DMS 273 (cell line): ENCODE measurements at regions not wholly inside any gene's neighbourhood (a gene's known extent, or its start where the extent isn't known, plus 50 kb on each side); places are given as distances from the start of the nearest gene placed in this dataset.

Experiments
- DNase-seq: peaks from one replicate; lab custom pipeline; 2025; ENCODE audit not compliant: unreplicated experiment; lab: John Stamatoyannopoulos, UW

DNA sequence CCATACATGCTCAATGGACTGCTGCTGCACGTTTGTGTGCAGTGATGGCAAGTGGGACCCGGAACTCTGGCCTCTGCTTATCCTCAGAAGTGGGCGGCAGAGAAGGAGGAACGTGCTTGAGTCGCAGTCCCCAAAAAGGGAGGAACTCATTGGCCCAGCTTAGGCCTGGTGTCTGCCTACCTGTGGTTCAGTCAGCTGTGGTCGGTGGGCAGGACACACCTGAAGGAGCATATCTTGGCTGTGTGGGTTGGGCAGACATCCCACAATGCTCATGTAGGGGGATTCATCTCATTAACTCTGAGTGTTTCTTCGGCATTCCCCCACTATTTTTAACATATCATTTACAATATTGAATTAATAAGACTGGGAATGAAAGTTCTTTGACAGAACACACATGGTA lies 122.9 kb upstream of the IL12B start:
- DNase-seq: no peak

DNA sequence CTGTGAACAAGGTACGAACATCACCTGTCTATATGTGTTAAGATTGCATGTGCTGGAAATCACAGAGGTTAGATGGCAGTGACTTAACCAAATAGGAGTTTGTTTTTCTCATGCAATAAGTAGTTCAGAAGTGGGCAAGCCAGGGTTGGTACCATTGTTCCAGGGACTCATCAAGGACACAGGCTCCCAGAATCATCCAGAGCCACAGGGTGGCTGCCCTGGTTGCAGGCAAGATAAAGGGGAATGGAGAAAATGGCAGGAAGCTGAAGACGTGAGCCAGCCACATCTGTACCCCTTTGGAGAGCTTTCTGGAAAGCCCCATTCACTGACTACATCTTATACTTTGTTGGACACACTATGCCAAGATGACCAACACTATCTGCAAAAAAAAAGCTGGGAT lies 126.0 kb upstream of the IL12B start:
- no peak for DNase-seq

DNA sequence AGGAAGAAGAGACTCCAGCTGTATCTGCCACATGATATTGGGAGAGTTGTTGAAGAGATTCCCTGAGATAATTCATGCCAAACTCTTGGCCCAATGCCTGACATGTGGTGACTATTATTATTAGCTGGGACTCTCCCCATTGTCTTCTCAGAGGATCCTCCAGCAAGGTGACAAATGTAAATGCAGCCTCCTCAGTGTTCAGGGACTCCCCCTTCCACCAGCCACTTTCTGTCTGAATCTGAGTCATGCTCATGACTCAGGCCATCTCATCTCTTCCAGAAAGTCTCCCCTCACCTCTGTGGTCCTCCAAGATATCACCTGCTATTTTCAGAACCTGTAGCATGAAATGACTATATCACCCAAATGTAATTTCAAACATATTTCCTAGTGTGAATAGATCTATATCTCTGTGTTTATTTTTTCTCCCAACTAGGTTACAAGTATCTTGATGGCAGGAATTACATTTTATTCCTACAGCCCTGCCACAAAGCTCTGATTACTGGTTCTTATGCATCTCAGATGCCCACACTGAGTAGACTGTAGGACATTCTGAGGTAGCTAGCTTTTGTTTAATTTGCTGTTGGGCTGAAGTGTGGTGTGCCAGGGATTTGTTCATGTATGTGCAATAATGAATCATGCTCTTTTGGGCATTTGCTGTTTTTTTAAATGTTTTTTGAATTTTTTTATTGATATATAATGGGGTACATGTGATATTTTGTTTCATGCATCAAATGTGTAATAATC lies 126.6 kb upstream of the IL12B start:
- no peak for DNase-seq

DNA sequence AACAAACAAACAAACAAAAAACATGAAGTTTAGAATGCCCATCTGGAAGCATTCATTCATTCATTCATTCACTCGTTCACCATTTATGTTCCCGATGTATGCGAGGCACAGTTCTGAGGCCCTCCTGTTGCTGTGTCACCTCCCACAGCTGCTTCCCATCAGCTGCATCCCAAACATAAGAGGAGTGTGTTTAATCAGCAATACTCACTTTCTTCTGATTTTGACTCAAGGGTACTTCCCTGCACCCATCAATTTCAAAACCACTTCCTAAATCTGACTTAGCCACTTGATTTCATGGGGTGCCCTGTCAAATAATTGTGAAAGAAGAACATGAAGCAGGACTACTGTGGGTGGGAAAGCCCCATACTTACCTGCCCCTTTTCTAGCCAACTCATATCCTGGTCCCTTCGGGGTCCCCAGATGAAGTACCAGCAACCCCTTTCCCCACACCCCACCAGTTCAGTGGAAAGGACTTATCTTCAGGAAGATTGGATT lies 128.0 kb upstream of the IL12B start:
- no peak for DNase-seq

DNA sequence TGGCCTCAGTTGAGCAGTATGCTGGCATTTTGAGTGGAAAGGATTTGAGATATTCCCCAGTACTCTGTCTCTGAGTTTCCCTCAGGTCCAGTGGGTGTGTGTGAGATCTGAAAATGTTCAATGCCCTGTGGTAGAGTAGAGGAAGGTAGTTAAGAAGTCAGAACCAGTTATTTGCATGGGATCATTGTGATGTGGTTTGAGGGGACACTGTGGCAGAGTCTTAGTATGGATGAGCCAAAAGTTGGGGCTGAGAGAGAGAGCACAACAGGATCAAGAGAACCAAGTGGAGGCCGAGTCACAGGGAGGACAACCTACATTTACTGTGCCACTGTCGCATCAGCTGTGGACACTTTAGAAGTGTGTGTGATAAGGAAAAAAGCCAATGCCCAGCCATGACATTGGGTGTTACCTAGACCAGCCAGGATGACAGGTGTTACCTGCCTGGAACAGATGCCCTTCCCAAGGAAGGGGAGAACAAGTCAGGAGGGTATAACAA lies 128.9 kb upstream of the IL12B start:
- no peak for DNase-seq

DNA sequence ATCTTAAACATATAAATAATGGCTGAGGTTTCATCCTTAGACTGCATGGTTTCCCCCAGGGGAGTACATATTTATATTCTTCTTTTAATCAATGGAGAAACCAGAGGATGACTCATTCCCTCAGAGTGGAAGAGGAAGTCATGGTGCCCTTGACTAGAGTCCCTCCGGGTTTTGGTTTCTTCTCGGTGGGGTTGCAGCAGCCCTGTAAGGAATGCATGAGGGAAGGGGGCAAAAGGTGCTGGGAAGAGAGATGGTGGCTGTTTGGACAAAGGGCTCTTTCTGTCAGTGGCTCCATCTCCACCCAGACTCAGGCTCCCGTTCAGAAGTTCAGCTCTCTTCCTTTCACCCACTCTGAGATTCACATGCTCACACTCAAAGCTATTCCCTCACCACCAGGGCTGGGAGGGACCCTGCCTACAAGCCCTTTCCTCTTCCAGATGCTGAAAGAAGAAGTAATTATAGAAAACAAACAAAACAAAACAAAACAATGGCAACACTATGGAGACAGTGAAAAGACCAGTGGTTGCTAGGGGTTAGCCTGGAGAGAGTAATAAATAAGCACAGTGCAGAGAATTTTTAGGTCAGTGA lies 129.8 kb upstream of the IL12B start:
- no peak for DNase-seq

DNA sequence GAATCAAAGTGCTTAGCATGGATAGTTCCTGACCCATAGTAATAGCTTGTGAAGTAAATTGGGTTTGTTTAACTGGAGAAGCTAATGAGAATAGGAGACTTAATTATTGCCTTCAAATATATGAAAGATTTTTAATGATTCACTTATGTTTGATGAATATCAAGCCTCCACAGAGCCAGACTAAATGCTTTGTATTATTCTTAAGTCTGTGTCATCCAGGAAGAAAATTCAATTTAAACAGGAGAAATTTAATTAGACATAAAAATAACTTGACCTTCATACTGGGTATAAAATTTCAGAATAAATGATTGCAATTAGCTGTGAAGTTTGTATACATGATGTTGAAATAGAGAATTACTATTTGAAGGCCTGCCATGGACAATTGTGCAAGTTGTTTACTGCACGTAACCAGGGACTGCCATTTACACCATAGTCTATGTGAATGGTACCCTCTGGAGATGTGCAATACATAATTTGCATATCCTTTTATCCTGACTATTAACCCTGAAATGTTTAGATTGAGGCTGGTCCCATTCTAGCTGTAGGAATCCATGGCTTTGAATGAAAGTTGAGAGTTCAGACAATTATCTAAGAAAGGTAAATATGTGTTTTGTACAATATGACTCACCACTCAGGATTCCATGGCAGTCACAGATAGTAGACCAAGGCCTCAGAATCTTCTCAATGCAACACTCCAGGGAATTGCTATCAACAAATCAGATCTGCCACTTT lies 133.5 kb upstream of the IL12B start:
- no peak for DNase-seq

DNA sequence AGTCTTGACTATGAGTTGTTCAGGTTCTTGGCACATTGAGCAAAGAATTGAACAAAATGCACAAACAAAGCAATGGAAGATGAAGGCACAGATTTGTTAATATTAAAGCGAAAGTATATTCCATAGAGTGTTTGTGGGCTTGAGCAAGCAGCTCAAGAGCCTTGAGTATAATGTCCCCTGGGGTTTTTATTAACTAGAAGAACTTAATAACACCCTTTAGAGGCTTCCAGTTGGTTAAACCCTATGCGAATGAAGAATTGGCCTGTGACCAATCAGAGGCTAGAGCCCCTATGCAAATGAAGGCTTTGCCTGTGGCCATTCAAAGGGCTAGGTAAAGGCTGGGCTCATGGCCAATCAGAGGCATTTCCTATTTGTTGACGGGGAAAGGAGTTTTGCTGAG lies 135.3 kb upstream of the IL12B start:
- DNase-seq: no peak

DNA sequence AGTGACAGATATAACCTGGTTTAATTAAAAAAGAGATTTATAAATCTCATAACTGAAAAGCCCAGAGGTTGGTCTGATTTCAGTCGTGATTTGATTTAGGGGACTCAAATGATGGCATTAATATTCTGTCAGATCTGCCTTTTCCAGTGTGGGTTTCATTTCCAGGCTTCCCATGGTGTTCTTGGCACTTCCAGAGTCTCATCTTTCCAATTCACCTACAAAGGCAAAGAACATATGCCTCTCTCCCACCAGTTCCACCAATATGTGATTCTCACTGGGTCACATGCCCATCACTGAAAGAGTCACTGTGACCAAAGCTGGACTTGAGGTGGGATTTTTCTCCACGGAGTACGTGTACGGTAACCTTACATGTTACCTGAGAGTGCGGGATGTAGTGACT lies 137.4 kb upstream of the IL12B start:
- DNase-seq: peak; percentile 12

DNA sequence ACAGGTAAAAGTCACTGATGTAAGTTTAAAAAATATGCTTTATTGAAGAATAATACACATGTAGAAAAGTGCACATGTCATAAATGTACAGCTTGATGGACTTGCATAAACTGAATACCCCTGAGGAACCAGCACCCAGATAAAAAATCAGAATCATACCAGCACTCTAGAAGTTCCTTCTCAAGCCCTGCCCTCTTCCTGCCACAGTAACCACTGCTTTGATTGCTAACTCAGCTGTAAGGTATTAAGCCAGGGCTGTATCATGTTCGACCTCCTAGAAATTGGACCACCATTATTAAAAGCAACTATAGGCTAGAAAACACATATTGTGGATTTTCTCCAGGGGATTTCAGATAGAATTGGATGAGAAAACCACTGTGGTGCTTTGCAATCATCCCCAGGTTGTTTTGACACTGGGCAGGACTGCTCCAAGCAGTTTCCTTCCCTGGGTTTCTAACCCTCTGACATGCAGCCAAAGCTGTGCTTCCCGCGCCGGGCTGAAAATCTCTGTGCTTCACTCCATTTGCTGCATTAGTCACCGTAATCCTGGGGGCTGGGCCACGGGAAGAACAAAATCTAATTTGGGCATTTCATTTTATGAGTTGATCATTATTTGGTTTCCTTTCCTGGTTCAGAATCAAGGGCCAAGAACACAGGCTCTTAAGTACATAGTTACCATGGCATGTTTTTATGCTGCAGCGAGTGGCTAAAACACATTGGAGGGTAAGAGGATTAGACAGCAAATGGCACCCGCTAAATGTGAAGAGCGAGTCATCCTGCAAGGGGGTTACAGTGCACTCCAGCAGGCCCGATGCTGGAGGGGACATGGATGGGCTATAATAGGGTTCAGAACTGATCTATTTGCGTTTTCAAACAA lies 139.4 kb upstream of the IL12B start:
- no peak for DNase-seq

DNA sequence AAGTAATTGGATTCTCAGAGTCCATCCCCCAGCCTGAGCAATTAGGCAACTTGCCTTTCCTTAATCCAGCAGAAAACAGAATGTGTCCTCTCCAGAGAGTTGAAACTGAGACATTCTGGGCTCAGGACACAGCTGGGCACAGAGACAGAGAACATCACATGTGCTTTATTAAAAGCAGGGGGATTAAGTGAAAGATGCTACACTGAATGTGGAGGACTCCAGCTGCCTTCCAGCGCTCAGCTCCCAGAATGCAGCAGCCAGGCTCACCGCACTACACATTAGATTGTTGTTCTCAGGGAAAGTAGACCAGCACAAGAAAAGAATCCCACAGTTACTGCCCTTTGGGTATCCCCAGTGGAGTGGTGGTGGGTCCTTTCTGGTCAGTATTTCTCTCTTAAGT lies 141.6 kb upstream of the IL12B start:
- DNase-seq: peak; percentile 17

DNA sequence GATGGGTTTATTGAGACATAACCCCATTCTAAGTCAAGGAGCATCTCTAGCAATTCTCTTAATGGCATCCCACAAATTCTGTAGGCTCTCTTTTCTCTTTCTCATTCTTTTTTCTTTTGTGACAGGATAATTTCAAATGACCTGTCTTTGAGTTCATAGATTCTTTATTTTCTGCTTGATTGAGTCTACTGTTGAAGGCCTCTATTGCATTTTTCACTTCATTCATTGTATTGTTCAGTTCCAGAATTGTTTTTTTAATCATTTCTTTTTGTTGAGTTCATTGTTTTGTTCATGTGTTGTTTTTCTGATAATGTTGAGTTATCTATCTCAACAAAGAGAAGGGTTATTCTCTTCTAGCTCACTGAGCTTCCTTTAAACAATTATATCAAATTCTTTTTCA lies 144.7 kb upstream of the IL12B start:
- DNase-seq: no peak

DNA sequence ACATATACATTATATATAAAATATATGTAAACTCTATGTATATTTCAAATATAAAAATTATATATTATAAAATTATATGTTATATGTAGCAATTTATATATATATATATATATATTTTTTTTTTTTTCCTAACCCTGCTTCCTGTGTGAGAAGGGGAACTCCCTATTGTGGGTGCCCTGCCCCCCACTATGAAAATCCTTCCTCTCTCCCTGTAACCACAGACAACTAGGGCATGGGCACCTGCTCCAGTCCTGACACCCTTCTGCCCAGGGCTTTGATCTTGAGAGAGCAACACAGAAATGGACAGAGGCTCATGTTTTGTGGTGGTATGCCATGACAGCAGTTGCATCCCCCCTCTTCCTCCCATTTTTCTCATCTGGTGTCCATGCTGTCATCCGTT lies 148.7 kb upstream of the IL12B start:
- no peak for DNase-seq

DNA sequence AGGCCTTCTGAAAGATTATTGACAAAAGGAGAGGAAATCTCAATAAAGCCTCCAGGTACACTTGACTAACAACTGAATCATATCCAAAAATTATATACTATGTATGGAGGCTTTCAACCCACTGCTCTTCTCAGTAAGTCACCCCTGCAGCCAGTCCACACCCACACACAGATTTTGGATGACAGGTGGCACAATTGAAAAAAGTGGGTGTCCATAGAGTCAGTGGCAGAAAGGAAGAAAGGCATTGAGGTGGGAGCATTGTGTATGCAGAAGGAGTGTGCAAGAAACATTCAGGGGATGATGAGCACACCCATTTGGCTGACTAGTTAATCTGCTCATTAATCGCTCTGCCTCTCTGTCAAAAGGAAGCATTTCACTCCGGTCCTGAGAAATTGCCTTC lies 150.6 kb upstream of the IL12B start:
- DNase-seq: no peak

DNA sequence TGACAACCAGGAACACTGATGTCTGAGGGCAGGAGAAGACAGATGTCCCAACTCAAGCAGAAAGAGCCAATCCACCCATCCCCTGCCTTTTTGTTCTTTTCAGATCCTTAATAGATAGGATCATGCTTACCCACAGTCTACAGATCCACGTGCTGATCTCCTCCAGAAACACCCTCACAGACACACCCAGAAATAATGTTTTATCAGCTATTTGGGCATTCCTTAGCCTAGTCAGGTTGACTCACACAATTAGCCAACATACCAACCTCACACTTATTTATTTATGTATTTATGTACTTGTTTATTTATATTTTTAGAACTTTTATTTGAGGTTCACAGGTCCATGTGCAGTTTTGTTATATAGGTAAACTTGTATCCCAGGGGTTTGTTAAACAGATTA lies 151.5 kb upstream of the IL12B start:
- DNase-seq: no peak

DNA sequence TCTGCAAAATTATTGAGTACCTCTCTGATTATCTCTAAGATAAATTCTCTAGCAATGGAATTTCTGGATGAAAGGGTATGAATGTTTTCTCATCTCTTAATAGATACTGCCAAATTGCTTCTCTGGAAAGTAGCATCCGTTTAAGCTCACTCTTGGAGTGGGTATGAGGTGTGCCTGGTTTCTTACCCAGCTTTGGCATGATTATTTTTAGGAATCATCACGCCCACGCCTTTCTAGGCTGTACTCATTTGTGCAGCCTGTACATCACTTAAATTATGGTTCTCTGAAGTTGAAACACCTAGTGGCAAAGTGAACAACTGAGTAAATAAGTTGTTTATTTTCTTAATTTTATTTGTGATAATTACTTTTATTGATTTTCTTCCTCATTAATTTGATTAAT lies 156.5 kb upstream of the IL12B start:
- DNase-seq: no peak

DNA sequence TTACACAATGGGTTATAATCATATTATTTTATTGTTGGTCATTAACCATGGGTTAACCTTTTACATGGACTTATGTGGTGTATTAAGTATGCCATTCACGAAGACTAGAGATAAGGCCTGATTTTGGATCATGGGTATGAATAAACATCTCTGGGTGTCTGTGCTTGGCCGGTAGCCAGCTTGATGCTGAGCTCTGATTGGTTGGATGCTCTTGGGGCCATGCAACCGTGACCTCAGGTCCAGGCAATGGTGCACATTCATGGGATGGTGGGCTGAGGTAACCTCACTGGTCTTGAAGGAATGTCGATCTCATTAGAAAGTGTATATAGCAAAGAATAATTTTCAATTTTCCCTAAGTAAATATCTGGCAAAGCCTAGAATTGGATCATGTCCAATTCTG lies 158.2 kb upstream of the IL12B start:
- no peak for DNase-seq

DNA sequence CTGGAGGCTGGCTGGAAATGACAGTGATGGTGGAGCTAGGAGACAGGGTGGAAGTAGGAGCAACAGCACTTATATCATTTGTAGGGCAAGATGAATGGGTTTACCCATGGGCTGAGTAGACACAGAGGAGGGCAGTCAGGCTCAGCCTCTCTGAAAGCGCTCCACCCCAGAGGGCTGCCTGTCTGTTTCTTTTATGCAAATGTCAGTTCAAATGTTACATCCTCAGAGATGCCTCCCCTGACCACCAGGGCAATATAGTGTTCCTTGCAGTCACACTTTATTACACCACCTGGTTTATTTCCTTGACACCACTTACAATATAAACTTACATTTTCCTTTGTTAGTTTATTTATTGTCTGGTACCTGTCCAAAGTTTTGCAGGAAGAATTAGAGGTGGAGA lies 159.5 kb upstream of the IL12B start:
- no peak for DNase-seq

DNA sequence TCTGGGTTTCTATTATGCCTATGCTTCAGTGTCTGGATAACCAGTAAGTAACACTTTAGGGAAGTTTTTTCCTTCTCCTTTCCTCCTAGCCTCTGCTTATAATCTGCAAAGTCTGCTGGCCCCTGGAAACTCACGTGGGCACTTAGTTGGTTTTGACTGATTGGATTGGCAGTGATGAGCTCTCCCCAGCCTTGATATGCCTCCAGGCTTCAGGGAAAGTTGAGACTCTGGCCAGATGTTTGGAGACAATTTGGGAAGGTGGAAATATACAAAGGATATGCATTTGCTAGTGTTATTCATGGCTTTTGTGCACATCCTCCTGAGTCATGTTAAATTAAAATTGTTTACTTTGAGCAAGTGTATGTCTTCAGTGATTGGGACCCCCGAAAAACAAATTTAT lies 160.2 kb upstream of the IL12B start:
- DNase-seq: no peak

DNA sequence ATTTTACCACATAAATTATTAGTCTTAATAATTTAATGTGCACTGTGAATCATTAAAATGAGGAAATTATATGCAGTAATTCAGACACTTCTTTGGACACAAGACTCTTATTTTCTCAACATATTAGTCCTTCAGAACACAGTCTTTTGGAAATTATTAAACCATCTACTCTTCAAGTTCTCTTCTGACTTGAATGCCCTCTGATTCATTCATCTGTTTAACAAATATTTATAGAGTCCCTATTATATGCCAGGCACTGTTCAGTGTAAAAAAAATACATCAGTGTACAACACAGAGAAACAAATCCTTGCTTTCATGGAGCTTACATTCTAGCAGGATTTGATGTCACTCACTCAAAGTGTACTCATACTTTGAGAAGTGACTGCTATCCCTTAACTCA lies 163.4 kb upstream of the IL12B start:
- DNase-seq: no peak

DNA sequence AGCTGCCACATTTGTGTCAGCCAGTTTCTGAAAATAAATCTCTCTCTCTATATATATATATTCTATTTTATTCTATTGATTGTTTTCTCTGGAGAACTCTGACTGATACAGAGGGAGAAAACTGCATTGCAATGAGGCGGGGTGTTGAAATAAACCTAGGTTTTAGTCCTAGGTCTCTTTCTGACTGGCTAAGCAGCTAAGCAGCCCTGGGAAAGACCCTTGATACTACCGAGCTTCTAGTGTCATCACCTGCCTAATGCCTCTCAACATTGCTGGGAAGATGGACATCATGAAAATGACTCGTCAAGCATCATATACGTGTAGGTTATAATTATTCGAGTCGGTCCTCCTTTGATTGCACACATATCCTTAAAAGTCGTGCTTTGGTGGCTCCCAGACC lies 166.5 kb upstream of the IL12B start:
- DNase-seq: no peak
